ENCODE measurements at regions not wholly inside any gene's neighbourhood (a gene's known extent, or its start where the extent isn't known, plus 50 kb on each side); places are given as distances from the start of the nearest gene placed in this dataset.

DNA sequence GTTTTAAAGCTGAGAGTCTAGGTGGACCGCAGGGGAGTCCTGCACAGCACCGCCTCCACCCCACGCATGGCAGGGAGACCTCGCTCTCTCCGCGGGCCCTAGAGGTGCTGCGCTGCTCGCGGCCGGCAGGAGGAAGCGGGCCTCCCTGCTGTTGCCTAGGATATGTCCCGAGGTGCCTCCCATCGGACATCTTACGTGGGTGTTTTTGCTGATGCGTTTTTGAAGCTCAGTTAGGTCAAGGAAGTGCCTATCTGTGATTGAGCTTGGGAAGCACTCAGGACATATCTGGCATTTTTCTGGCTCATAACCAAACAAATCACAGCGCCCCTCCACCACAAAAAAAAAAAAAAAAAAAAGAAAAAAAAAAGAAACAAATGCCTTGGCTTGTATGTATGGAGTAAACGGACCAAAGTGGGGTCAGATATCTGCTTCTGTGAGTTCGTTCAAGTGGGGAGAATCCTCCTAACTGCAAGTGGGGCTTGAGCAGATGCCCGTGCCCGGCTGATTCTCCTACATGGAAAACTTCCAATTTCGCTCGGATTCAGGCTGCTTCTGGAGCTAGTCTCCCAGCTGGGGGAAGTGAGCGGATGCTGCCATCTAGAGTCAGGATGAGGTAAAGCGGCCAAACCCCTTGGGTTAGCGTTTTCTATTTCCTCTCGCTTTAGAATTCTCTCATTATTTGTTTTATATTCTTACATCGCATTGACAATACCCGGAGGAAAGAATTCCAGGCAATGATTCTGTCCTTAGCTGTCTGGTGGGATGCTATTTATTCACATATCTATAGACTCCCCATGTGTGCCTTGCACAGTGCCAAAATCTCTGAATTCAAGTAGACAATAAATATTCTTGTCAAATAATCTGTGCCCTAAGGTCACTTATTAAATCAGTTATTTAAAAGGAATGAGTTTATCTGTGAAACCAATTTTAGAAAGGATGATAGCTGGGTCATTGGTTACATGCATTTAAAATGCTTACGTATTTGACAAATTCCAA, 95.3 kb downstream of the CD8B2 start:
- DNase-seq = peak; percentile 58 to 75 (median 72)
- Histone ChIP-seq H3K4me1 (peaks cover 0 to 6% (median 0%) of the 10 kb centered on the region in 4 donors), H3K27ac (no peak overlapping the region), H3K27me3 (no peaks in the 10 kb centered on the region), H3K9me3 (no peaks in the 10 kb centered on the region), H3K4me3 (peak overlapping the region; percentile 4 to 30 (median 20)), H3K36me3 (no peaks in the 10 kb centered on the region)
- WGBS (ENCODE audit: insufficient coverage, low coverage, low lambda C conversion rate, missing lambda C conversion rate) = 4% methylated on average over 18 of the region's 29 CpGs
- TF ChIP-seq, protein P1, sequence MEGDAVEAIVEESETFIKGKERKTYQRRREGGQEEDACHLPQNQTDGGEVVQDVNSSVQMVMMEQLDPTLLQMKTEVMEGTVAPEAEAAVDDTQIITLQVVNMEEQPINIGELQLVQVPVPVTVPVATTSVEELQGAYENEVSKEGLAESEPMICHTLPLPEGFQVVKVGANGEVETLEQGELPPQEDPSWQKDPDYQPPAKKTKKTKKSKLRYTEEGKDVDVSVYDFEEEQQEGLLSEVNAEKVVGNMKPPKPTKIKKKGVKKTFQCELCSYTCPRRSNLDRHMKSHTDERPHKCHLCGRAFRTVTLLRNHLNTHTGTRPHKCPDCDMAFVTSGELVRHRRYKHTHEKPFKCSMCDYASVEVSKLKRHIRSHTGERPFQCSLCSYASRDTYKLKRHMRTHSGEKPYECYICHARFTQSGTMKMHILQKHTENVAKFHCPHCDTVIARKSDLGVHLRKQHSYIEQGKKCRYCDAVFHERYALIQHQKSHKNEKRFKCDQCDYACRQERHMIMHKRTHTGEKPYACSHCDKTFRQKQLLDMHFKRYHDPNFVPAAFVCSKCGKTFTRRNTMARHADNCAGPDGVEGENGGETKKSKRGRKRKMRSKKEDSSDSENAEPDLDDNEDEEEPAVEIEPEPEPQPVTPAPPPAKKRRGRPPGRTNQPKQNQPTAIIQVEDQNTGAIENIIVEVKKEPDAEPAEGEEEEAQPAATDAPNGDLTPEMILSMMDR (IDR thresholded peaks at IDR 0.05) = peak; percentile 71 to 90 (median 86)
- no peak for TF ChIP-seq POLR2A (IDR thresholded peaks at IDR 0.05)
- intact Hi-C loops (cut with DNase I) = no loop called here
- peak; percentile 89 to 90 (median 90) for ATAC-seq

DNA sequence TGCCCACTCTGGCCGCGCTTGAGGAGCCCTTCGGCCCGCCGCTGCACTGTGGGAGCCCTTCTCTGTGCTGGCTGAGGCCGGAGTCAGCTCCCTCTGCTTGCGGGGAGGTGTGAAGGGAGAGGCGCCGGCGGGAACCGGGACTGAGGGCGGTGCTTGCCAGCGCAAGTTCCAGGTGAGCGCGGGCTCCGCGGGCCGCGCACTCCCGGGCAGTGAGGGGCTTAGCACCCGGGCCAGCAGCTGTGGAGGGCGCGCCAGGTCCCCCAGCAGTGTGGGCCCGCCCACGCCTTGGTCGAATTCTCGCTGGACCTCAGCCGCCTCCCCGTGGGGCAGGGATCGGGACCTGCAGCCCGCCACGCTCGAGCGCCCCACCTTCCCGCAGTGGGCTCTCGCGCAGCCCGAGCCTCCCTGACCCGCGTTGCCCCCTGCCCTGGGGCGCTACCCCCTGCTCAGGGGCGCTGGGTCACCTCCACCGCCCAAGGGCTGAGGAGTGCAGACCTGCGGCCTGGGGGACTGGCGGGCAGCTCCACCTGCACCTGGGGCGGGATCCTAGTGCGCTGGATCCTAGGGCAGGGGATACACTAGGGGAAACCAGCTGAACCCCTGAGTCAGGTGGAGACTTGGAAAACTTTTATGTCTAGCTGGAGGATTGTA, 97.3 kb downstream of the CD8B2 start:
- 20% methylated on average over 2 of the region's 47 CpGs for WGBS (ENCODE audit: insufficient coverage, low coverage, low lambda C conversion rate, missing lambda C conversion rate)
- DNase-seq (no peak), ATAC-seq (no peak)
- intact Hi-C loops (cut with DNase I) = no loop called here
- Histone ChIP-seq H3K27ac (no peak overlapping the region), H3K36me3 (no peaks in the 10 kb centered on the region), H3K9me3 (no peaks in the 10 kb centered on the region), H3K4me1 (peaks cover 0 to 6% (median 0%) of the 10 kb centered on the region in 4 donors), H3K27me3 (no peaks in the 10 kb centered on the region), H3K4me3 (no peak overlapping the region)
- no peak for TF ChIP-seq POLR2A (IDR thresholded peaks at IDR 0.05)
- TF ChIP-seq, protein P1 (IDR thresholded peaks at IDR 0.05) = no peak

DNA sequence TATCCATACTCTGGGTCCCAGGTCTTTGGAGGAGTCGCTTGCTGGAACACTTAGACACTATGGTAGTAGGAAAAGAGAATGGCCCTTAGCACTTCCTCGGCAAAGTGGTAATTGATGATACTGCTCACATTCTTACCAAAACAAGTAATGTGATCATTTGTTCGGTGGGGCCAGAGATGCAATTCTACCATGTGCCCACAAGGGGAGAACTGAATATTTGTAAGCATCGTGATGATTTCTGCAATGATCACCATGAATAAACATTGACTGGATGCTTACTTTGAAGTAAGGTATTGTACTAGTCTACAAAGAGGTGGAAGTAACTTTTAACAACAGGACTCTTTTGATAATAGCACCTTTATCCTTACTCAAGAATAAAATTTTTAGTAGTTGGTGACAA, 109.7 kb downstream of the CD8B2 start:
- ATAC-seq = no peak
- 43% methylated on average over 4 of the region's 4 CpGs for WGBS (ENCODE audit: insufficient coverage, low coverage, low lambda C conversion rate, missing lambda C conversion rate)
- H3K27me3 ChIP-seq = no peaks in the 10 kb centered on the region
- H3K9me3 ChIP-seq = no peaks in the 10 kb centered on the region
- no peak overlapping the region for H3K27ac ChIP-seq
- no peak for DNase-seq
- H3K4me3 ChIP-seq = no peak overlapping the region
- TF ChIP-seq, protein P1 (IDR thresholded peaks at IDR 0.05) = peak in 2 of 4 donors; percentile 19 to 29
- no peak for TF ChIP-seq POLR2A (IDR thresholded peaks at IDR 0.05)
- no peaks in the 10 kb centered on the region for H3K4me1 ChIP-seq
- H3K36me3 ChIP-seq = no peaks in the 10 kb centered on the region
- intact Hi-C loops (cut with DNase I) = no loop called here

DNA sequence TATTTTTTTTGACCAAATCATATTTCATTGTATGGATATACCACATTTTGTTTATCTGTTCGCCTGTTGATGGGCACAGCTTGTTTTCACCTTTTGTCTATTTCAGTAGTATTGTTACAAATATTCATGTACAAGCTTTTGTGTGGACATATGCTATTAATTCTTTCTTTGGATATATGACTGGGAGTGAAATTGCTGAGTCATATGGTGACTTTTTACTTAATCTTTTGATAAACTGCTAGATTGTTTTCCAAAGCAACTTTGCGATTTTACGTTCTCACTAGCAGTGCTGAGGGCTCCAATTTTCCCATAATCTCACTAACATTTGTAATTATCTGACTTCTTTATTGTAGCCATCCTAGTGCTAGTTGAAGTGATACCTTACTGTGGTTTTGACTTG, 112.4 kb downstream of the CD8B2 start:
- H3K36me3 ChIP-seq = no peaks in the 10 kb centered on the region
- no peak overlapping the region for H3K27ac ChIP-seq
- DNase-seq = no peak
- TF ChIP-seq POLR2A (IDR thresholded peaks at IDR 0.05) = no peak
- TF ChIP-seq, protein P1 (IDR thresholded peaks at IDR 0.05) = no peak
- no peak for ATAC-seq
- no peaks in the 10 kb centered on the region for H3K27me3 ChIP-seq
- H3K4me3 ChIP-seq = no peak overlapping the region
- no peaks in the 10 kb centered on the region for H3K9me3 ChIP-seq
- 92% methylated on average over 3 of the region's 3 CpGs for WGBS (ENCODE audit: insufficient coverage, low coverage, low lambda C conversion rate, missing lambda C conversion rate)
- no peaks in the 10 kb centered on the region for H3K4me1 ChIP-seq
- intact Hi-C loops (cut with DNase I) = no loop called here

Data from right lobe of liver (tissue), 6 donors.